HG03108 (cell line): ENCODE measurements at regions not wholly inside any gene's neighbourhood (a gene's known extent, or its start where the extent isn't known, plus 50 kb on each side); places are given as distances from the start of the nearest gene placed in this dataset.

Source experiments
- ATAC-seq: cut with Tn5 transposase; IDR thresholded peaks from one replicate; pipeline ENCODE4 v1.9.1; 2021; ENCODE audit warnings: moderate library complexity; ENCODE audit not compliant: unreplicated experiment

GRCh38 chr4:111464251-111465045, 680.8 kb upstream of the FAM241A start:
- no peak for ATAC-seq

GRCh38 chr4:111466811-111467604, 678.2 kb upstream of the FAM241A start:
- ATAC-seq, result no peak

- ATAC-seq, result no peak
Observed at GRCh38 chr4:111475001-111475400, 670.3 kb upstream of the FAM241A start.

- ATAC-seq, result no peak
Observed at GRCh38 chr4:111475666-111476065, 669.6 kb upstream of the FAM241A start.

GRCh38 chr4:111480510-111480909, 664.7 kb upstream of the FAM241A start:
- ATAC-seq, result no peak

- ATAC-seq, result no peak
Observed at GRCh38 chr4:111483375-111484169, 661.7 kb upstream of the FAM241A start.

GRCh38 chr4:111492496-111492895, 652.8 kb upstream of the FAM241A start:
- ATAC-seq, result no peak

GRCh38 chr4:111494471-111494870, 650.8 kb upstream of the FAM241A start:
- no peak for ATAC-seq

GRCh38 chr4:111494971-111495370, 650.3 kb upstream of the FAM241A start:
- ATAC-seq, result no peak

- ATAC-seq, result no peak
Observed at GRCh38 chr4:111499291-111499690, 646.0 kb upstream of the FAM241A start.

- no peak for ATAC-seq
Observed at GRCh38 chr4:111499706-111500105, 645.5 kb upstream of the FAM241A start.

GRCh38 chr4:111500858-111501257, 644.4 kb upstream of the FAM241A start:
- ATAC-seq, result no peak

- no peak for ATAC-seq
Observed at GRCh38 chr4:111501946-111502345, 643.3 kb upstream of the FAM241A start.

- no peak for ATAC-seq
Observed at GRCh38 chr4:111502626-111503025, 642.6 kb upstream of the FAM241A start.

- no peak for ATAC-seq
Observed at GRCh38 chr4:111506706-111507105, 638.5 kb upstream of the FAM241A start.

- no peak for ATAC-seq
Observed at GRCh38 chr4:111510535-111510934, 634.7 kb upstream of the FAM241A start.

GRCh38 chr4:111512081-111512783, 633.0 kb upstream of the FAM241A start:
- ATAC-seq, result no peak

- no peak for ATAC-seq
Observed at GRCh38 chr4:111519683-111520082, 625.6 kb upstream of the FAM241A start.

GRCh38 chr4:111530446-111530845, 614.8 kb upstream of the FAM241A start:
- no peak for ATAC-seq

GRCh38 chr4:111535792-111536191, 609.5 kb upstream of the FAM241A start:
- ATAC-seq, result no peak

- no peak for ATAC-seq
Observed at GRCh38 chr4:111537165-111537564, 608.1 kb upstream of the FAM241A start.
